ENCODE measurements at regions not wholly inside any gene's neighbourhood (a gene's known extent, or its start where the extent isn't known, plus 50 kb on each side); places are given as distances from the start of the nearest gene placed in this dataset.

DNA sequence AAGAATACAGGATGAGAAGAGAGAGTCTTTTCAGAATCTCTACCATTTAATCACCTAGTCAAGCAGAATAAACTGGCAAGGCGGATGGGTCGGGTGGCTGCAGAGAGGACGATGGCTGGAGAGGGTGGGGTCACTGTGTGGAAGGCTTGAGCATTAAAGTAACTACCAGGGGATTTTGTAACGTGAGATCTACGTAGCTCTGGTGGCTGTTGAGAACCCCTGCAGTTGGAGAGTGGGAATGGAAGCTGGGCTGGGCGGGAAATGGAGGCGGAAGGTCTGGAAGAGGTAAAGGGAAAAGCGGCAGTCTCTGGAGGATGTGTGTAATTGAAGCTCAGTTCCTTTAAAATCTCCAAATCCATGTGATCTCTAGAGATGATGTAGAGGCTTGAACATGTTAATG is 135.0 kb downstream of the GATA3 start:
- TF ChIP-seq CTCF (IDR thresholded peaks at IDR 0.05; ENCODE audit: low read depth, low read length, missing input control): no peak
- TF ChIP-seq RXRA (IDR thresholded peaks at IDR 0.05): no peak
- no peak for TF ChIP-seq SP1 (IDR thresholded peaks at IDR 0.05)
- no peak for TF ChIP-seq YY1 (IDR thresholded peaks at IDR 0.05)
- no peak for TF ChIP-seq TAF1 (conservative IDR thresholded peaks at IDR 0.05)
- TF ChIP-seq JUND (IDR thresholded peaks at IDR 0.05): no peak
